H1 (cell line): ENCODE measurements at regions not wholly inside any gene's neighbourhood (a gene's known extent, or its start where the extent isn't known, plus 50 kb on each side); places are given as distances from the start of the nearest gene placed in this dataset.

Experiments
- CTCF ChIA-PET: fragments of 300-600 bp; sonication (Branson Sonifier 250); formaldehyde crosslinking; loops from one replicate; lab custom pipeline; 2021; ENCODE audit not compliant: partially characterized antibody; lab: Charles Lee
- POLR2A ChIA-PET: fragments of 300-600 bp; sonication (Branson Sonifier 250); formaldehyde crosslinking; loops from one replicate; lab custom pipeline; 2021; ENCODE audit warnings: inconsistent platforms; ENCODE audit not compliant: partially characterized antibody; lab: Charles Lee
- DNase-seq, 2 experiments: peaks; one replicate each; pipeline versions ENCODE4 v3.0.0 to v3.0.0-alpha.2; 2010 to 2022; ENCODE audit warnings: low spot score in 2 of 2, low read depth in 1 of 2, mixed read lengths in 1 of 2
- FAIRE-seq: peaks from 2 replicates; lab custom pipeline; 2011; peaks lifted over from hg19 to GRCh38; lab: Jason Lieb, UNC
- H2AFZ ChIP-seq: 2 replicates; pipeline ENCODE4 v1.8.1; 2012; ENCODE audit warnings: low read length, inconsistent platforms
- H2AK5ac ChIP-seq: 2 replicates; pipeline ENCODE4 v1.6.1; 2013; ENCODE audit warnings: low read depth, low read length
- H2BK120ac ChIP-seq: replicated peaks from 2 replicates; pipeline ENCODE3; 2013; ENCODE audit warnings: low read depth, low read length, inconsistent platforms
- H2BK12ac ChIP-seq: 2 replicates; pipeline ENCODE4 v1.6.1; 2013; ENCODE audit warnings: low read depth, low read length
- H2BK15ac ChIP-seq: 2 replicates; pipeline ENCODE4 v1.6.1; 2013; ENCODE audit warnings: low read length
- H2BK20ac ChIP-seq: 2 replicates; pipeline ENCODE4 v1.6.1; 2013; ENCODE audit warnings: low read length
- H2BK5ac ChIP-seq: 2 replicates; pipeline ENCODE4 v1.6.1; 2013; ENCODE audit warnings: low read depth, low read length
- H3K14ac ChIP-seq: 2 replicates; pipeline ENCODE4 v1.6.1; 2013; ENCODE audit warnings: inconsistent platforms; ENCODE audit not compliant: insufficient read length
- H3K18ac ChIP-seq: 2 replicates; pipeline ENCODE4 v1.6.1; 2013; ENCODE audit warnings: low read length; ENCODE audit errors: extremely low read depth
- H3K23ac ChIP-seq: 2 replicates; pipeline ENCODE4 v1.6.1; 2013; ENCODE audit warnings: inconsistent platforms; ENCODE audit not compliant: insufficient read length
- H3K23me2 ChIP-seq: 2 replicates; pipeline ENCODE4 v1.6.1; 2013; ENCODE audit warnings: low read depth, low read length
- H3K27ac ChIP-seq: 2 replicates; pipeline ENCODE4 v1.6.1; 2011; ENCODE audit warnings: low read depth, low read length, inconsistent platforms
- H3K27me3 ChIP-seq, 4 experiments: replicated peaks in 1 of 4; 1 replicate in 1 of 4; 2 replicates in 3 of 4; pipeline versions ENCODE4 v1.6.1 to v1.8.1; 2011 to 2013; ENCODE audit warnings: low read length in 3 of 4, mild to moderate bottlenecking in 3 of 4, inconsistent platforms in 2 of 4, mixed read lengths in 2 of 4, moderate library complexity in 1 of 4; ENCODE audit not compliant: control insufficient read depth in 3 of 4, insufficient read depth in 3 of 4; ENCODE audit errors: extremely low read depth in 1 of 4
- H3K36me3 ChIP-seq, 4 experiments: 2 replicates each; pipeline versions ENCODE4 v1.6.1 to v1.8.1; 2011 to 2013; ENCODE audit warnings: mild to moderate bottlenecking in 4 of 4, low read length in 3 of 4, moderate library complexity in 2 of 4, control low read depth in 1 of 4, inconsistent platforms in 1 of 4; ENCODE audit not compliant: insufficient read depth in 4 of 4, control insufficient read depth in 2 of 4
- H3K4ac ChIP-seq: replicated peaks from 2 replicates; pipeline ENCODE3; 2013; ENCODE audit warnings: low read length, low read depth, mixed read lengths, inconsistent platforms; ENCODE audit not compliant: insufficient read length
- H3K4me1 ChIP-seq, 4 experiments: replicated peaks in 1 of 4; 1 replicate in 1 of 4; 2 replicates in 3 of 4; pipeline versions ENCODE4 v1.6.1 to v1.8.1; 2011 to 2013; ENCODE audit warnings: low read length in 3 of 4, inconsistent platforms in 2 of 4, mixed read lengths in 1 of 4; ENCODE audit not compliant: insufficient read depth in 4 of 4, control insufficient read depth in 3 of 4
- H3K4me2 ChIP-seq, 2 experiments: 2 replicates each; pipeline versions ENCODE4 v1.6.1 to v1.8.1; 2011 to 2013; ENCODE audit warnings: low read depth in 2 of 2, low read length in 2 of 2, control low read depth in 1 of 2, inconsistent platforms in 1 of 2, mild to moderate bottlenecking in 1 of 2; ENCODE audit not compliant: insufficient read depth in 1 of 2
- H3K4me3 ChIP-seq, 4 experiments: fragments of 200-600, 300-600 bp in 1 of 4; sonication (generic), shearing (Covaris generic), sonication (Bioruptor Twin) in 1 of 4; 2 replicates each; pipeline versions ENCODE4 v1.5.1 to v1.8.1; 2011 to 2016; ENCODE audit warnings: low read length in 4 of 4, low read depth in 3 of 4, control low read depth in 2 of 4, inconsistent platforms in 2 of 4, mild to moderate bottlenecking in 2 of 4, mixed read lengths in 1 of 4, moderate library complexity in 1 of 4; ENCODE audit not compliant: insufficient read depth in 2 of 4; ENCODE audit errors: extremely low read depth in 1 of 4
- H3K56ac ChIP-seq: replicated peaks from 2 replicates; pipeline ENCODE3; 2013; ENCODE audit warnings: low read depth, mild to moderate bottlenecking, mixed read lengths, low read length, inconsistent platforms; ENCODE audit not compliant: insufficient read length
- H3K79me1 ChIP-seq: 2 replicates; pipeline ENCODE4 v1.6.1; 2013; ENCODE audit warnings: low read depth, low read length, control low read depth
- H3K79me2 ChIP-seq, 2 experiments: 2 replicates each; pipeline versions ENCODE4 v1.6.1 to v1.8.1; 2012 to 2013; ENCODE audit warnings: low read length in 2 of 2, mild to moderate bottlenecking in 2 of 2, inconsistent platforms in 1 of 2; ENCODE audit not compliant: insufficient read depth in 2 of 2, control insufficient read depth in 1 of 2
- H3K9ac ChIP-seq, 4 experiments: replicated peaks in 1 of 4; 1 replicate in 1 of 4; 2 replicates in 3 of 4; pipeline versions ENCODE4 v1.6.1 to v1.8.1; 2011 to 2013; ENCODE audit warnings: low read depth in 3 of 4, low read length in 3 of 4, control low read depth in 2 of 4, mild to moderate bottlenecking in 2 of 4, moderate library complexity in 2 of 4, inconsistent platforms in 1 of 4; ENCODE audit errors: extremely low read depth in 1 of 4
- H3K9me3 ChIP-seq, 2 experiments: 2 replicates each; pipeline versions ENCODE4 v1.6.1 to v1.8.1; 2012 to 2013; ENCODE audit warnings: mild to moderate bottlenecking in 2 of 2, moderate library complexity in 2 of 2, control low read depth in 1 of 2, inconsistent platforms in 1 of 2, low read depth in 1 of 2, low read length in 1 of 2, mixed read lengths in 1 of 2; ENCODE audit not compliant: insufficient read depth in 2 of 2
- H4K20me1 ChIP-seq, 2 experiments: replicated peaks in 1 of 2; 2 replicates each; pipeline versions ENCODE3 to v1.8.1; 2011 to 2013; ENCODE audit warnings: inconsistent platforms in 2 of 2, low read length in 2 of 2, mild to moderate bottlenecking in 1 of 2; ENCODE audit not compliant: insufficient read depth in 2 of 2, control insufficient read depth in 1 of 2
- H4K5ac ChIP-seq: 2 replicates; pipeline ENCODE4 v1.6.1; 2013; ENCODE audit warnings: low read length, low read depth, mixed read lengths, inconsistent platforms; ENCODE audit not compliant: insufficient read length
- H4K8ac ChIP-seq: 2 replicates; pipeline ENCODE4 v1.8.0; 2013; ENCODE audit warnings: mild to moderate bottlenecking, moderate library complexity, low read length, inconsistent platforms; ENCODE audit not compliant: insufficient read depth; ENCODE audit errors: extremely low read depth
- H4K91ac ChIP-seq: replicated peaks from 2 replicates; pipeline ENCODE3; 2013; ENCODE audit warnings: low read length, mixed read lengths, inconsistent platforms; ENCODE audit not compliant: insufficient read length
- ATF3 ChIP-seq: IDR thresholded peaks from 2 replicates; pipeline ENCODE4 v1.6.1; 2011; ENCODE audit warnings: low read depth, mild to moderate bottlenecking, low read length; ENCODE audit not compliant: insufficient read depth
- CREB1 ChIP-seq: IDR thresholded peaks from 2 replicates; pipeline ENCODE4 v1.6.1; 2012; ENCODE audit warnings: inconsistent platforms
- CTBP2 ChIP-seq: IDR thresholded peaks from 2 replicates; pipeline ENCODE4 v1.7.0; 2011; ENCODE audit warnings: borderline replicate concordance, mild to moderate bottlenecking, moderate library complexity, mixed read lengths, low read length; ENCODE audit not compliant: insufficient read depth, insufficient read length
- GTF2F1 ChIP-seq: IDR thresholded peaks from 2 replicates; pipeline ENCODE4 v1.6.1; 2012; ENCODE audit warnings: low read depth, low read length, improper control_type of control experiment, borderline replicate concordance
- HDAC2 ChIP-seq, 2 experiments: fragments of 300-600 bp in 1 of 2; sonication (generic) in 1 of 2; IDR thresholded peaks; 2 replicates each; pipeline ENCODE4 v1.6.1; 2011 to 2012; ENCODE audit warnings: low read depth in 2 of 2, low read length in 2 of 2, mild to moderate bottlenecking in 2 of 2, moderate library complexity in 2 of 2, borderline replicate concordance in 1 of 2, inconsistent platforms in 1 of 2
- KDM1A ChIP-seq: fragments of 200-600, 300-600 bp; sonication (generic); IDR thresholded peaks from 2 replicates; pipeline ENCODE4 v1.7.1; 2016; ENCODE audit warnings: mild to moderate bottlenecking, low read length, borderline replicate concordance
- KDM4A ChIP-seq: IDR thresholded peaks from one replicate; pipeline ENCODE4 v1.7.1; 2012; ENCODE audit warnings: low read depth, mild to moderate bottlenecking, moderate library complexity, low read length, inconsistent platforms; ENCODE audit not compliant: severe bottlenecking
- NRF1 ChIP-seq: IDR thresholded peaks from 2 replicates; pipeline ENCODE4 v1.6.1; 2011; ENCODE audit warnings: mild to moderate bottlenecking, low read depth, low read length, improper control_type of control experiment
- POLR2AphosphoS5 ChIP-seq: IDR thresholded peaks from 2 replicates; pipeline ENCODE4 v1.6.1; 2011; ENCODE audit warnings: low read depth, low read length
- RAD21 ChIP-seq, 2 experiments: IDR thresholded peaks in 1 of 2; conservative IDR thresholded peaks in 1 of 2; 2 replicates each; pipeline ENCODE4 v1.6.1; 2011; ENCODE audit warnings: low read depth in 2 of 2, low read length in 2 of 2, improper control_type of control experiment in 1 of 2, inconsistent platforms in 1 of 2, mild to moderate bottlenecking in 1 of 2, moderate library complexity in 1 of 2
- RBBP5 ChIP-seq: IDR thresholded peaks from 2 replicates; pipeline ENCODE4 v1.7.1; 2012; ENCODE audit warnings: low read depth, mild to moderate bottlenecking, inconsistent platforms, low read length, moderate library complexity, borderline replicate concordance
- YY1 ChIP-seq: IDR thresholded peaks from 2 replicates; pipeline ENCODE4 v1.6.1; 2011; ENCODE audit warnings: low read depth, mild to moderate bottlenecking, low read length
- WGBS, 2 experiments: shearing (Covaris generic) in 1 of 2; methylation state at CpG; one replicate each; pipeline versions ENCODE4 v1.1.6 to v1.1.7; 2013 to 2015; ENCODE audit warnings: low lambda C conversion rate in 2 of 2, mixed read lengths in 2 of 2, inconsistent platforms in 1 of 2, low coverage in 1 of 2, missing lambda C conversion rate in 1 of 2; ENCODE audit not compliant: insufficient replicate concordance in 2 of 2, insufficient coverage in 1 of 2, insufficient read length in 1 of 2; ENCODE audit errors: extremely low coverage in 1 of 2, missing lambda C conversion rate in 1 of 2; 5-methylcytosine and 5-hydroxymethylcytosine counted together

GRCh38 chr2:234329202-234329960 lies 167.5 kb downstream of the ARL4C start:
- no peak overlapping the region for H3K14ac ChIP-seq
- ChIA-PET POLR2A (no interaction called here), CTCF (no interaction called here)
- H3K27me3 ChIP-seq, result no peaks in the 10 kb centered on the region; a peak in 1 of 7 replicates
- H2BK12ac ChIP-seq, result no peak overlapping the region
- H2BK20ac ChIP-seq, result no peak overlapping the region
- H3K79me1 ChIP-seq, result no peaks in the 10 kb centered on the region
- 0 out of 2 replicates have a peak overlapping the region, but pooled peaks have one; percentile 32 for H4K8ac ChIP-seq
- H4K5ac ChIP-seq, result no peak overlapping the region
- no peak overlapping the region for H3K9ac ChIP-seq
- H3K36me3 ChIP-seq, result no peaks in the 10 kb centered on the region
- no peak overlapping the region for H3K4me2 ChIP-seq
- no peak overlapping the region for H3K23ac ChIP-seq
- H3K4me3 ChIP-seq, result no peak overlapping the region
- H2BK120ac ChIP-seq, result no peak overlapping the region
- DNase-seq, result no peak
- 0 out of 2 replicates have a peak overlapping the region, but pooled peaks have one; percentile 18 for H2BK15ac ChIP-seq
- H2AFZ ChIP-seq, result no peak overlapping the region
- WGBS, 2 experiments, result 95% methylated on average over 12 of the region's 12 CpGs; no CpG with 5 or more reads in 1 of the 2 experiments
- no peak overlapping the region for H2AK5ac ChIP-seq
- TF ChIP-seq HDAC2 (IDR thresholded peaks at IDR 0.05; ENCODE audit: borderline replicate concordance in 1 of 2, low read depth in 2 of 2, low read length in 2 of 2), result no peak
- TF ChIP-seq CTBP2, result no peak
- no peak for TF ChIP-seq YY1
- no peak for TF ChIP-seq ATF3
- TF ChIP-seq POLR2AphosphoS5, result no peak
- TF ChIP-seq GTF2F1, result no peak
- no peak for TF ChIP-seq RBBP5
- TF ChIP-seq CREB1, result no peak
- no peak for TF ChIP-seq KDM4A
- no peak for TF ChIP-seq NRF1
- no peak for TF ChIP-seq RAD21 (IDR thresholded peaks at IDR 0.05 in 1 of 2, conservative IDR thresholded peaks at IDR 0.05 in 1 of 2; ENCODE audit: low read depth in 2 of 2, low read length in 2 of 2)
- TF ChIP-seq KDM1A, result no peak
- TF ChIP-seq, all 59 proteins: peak for 0
- Histone ChIP-seq H3K4me1 (peaks cover 0 to 10% (median 6%) of the 10 kb centered on the region in 4 experiments; a peak in 4 of 7 replicates), H3K9me3 (no peaks in the 10 kb centered on the region), H4K91ac (no peak overlapping the region), H3K23me2 (no peaks in the 10 kb centered on the region), H3K4ac (no peak overlapping the region), H4K20me1 (no peaks in the 10 kb centered on the region), H3K79me2 (no peaks in the 10 kb centered on the region), H2BK5ac (no peak overlapping the region), H3K18ac (no peak overlapping the region), H3K27ac (no peak overlapping the region), H3K56ac (no peak overlapping the region)
- no peak for FAIRE-seq
